GM12864 (cell line): ENCODE measurements at regions not wholly inside any gene's neighbourhood (a gene's known extent, or its start where the extent isn't known, plus 50 kb on each side); places are given as distances from the start of the nearest gene placed in this dataset.
"Not testable (repeated sequence)": the region's sequence is repeated elsewhere in the genome, so short reads cannot be mapped to it uniquely, and the experiment has no call there.

ENCODE experiments used
- DNase-seq: peaks from one replicate; pipeline ENCODE4 v3.0.0-alpha.2; 2011; ENCODE audit warnings: low read depth
- H3K4me3 ChIP-seq: 2 replicates; pipeline ENCODE4 v1.5.1; 2011; ENCODE audit warnings: mild to moderate bottlenecking, low read depth, low read length, control low read depth
- TF ChIP-seq, protein P1 (sequence below): IDR thresholded peaks from 2 replicates; pipeline ENCODE4 v1.5.1; 2011; ENCODE audit warnings: low read depth, mild to moderate bottlenecking, moderate library complexity, low read length, control low read depth, inconsistent platforms; ENCODE audit errors: missing control alignments

DNA sequence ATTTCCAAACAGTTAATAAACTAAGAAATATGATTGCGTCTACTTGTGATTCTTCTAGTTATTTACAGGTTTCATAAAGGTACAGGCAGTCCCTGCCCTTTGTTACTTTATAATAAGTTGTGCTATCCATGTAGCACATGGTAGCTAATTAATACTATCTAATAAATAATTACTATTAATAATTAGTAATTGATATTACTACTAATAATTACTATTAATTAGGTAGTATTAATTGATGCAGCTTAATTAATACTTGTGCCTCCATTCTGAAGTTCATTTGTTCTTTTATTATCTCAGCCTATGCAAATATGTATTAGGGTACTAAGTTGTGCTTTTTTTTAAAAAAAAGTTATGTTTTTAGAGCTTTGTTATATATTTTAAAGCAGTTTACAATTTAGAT is 92.3 kb upstream of the TRHDE start:
- TF ChIP-seq, protein P1, sequence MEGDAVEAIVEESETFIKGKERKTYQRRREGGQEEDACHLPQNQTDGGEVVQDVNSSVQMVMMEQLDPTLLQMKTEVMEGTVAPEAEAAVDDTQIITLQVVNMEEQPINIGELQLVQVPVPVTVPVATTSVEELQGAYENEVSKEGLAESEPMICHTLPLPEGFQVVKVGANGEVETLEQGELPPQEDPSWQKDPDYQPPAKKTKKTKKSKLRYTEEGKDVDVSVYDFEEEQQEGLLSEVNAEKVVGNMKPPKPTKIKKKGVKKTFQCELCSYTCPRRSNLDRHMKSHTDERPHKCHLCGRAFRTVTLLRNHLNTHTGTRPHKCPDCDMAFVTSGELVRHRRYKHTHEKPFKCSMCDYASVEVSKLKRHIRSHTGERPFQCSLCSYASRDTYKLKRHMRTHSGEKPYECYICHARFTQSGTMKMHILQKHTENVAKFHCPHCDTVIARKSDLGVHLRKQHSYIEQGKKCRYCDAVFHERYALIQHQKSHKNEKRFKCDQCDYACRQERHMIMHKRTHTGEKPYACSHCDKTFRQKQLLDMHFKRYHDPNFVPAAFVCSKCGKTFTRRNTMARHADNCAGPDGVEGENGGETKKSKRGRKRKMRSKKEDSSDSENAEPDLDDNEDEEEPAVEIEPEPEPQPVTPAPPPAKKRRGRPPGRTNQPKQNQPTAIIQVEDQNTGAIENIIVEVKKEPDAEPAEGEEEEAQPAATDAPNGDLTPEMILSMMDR: no peak
- H3K4me3 ChIP-seq: no peak overlapping the region
- no peak for DNase-seq

DNA sequence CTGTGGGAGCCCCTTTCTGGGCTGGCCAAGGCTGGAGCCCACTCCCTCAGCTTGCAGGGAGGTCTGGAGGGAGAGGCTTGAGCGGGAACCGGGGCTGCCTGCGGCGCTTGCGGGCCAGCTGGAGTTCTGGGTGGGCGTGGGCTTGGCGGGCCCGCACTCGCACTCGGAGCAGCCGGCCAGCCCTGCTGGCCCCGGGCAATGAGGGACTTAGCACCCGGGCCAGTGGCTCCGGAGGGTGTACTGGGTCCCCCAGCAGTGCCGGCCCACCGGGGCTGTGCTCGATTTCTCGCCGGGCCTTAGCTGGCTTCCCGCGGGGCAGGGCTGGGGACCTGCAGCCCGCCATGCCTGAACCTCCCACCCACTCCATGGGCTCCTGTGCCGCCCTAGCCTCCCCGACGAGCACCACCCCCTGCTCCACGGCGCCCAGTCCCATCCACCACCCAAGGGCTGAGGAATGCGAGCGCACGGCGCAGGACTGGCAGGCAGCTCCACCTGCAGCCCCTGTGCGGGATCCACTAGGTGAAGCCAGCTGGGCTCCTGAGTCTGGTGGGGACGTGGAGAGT is 87.1 kb upstream of the TRHDE start:
- H3K4me3 ChIP-seq, DNase-seq: not testable (repeated sequence)

DNA sequence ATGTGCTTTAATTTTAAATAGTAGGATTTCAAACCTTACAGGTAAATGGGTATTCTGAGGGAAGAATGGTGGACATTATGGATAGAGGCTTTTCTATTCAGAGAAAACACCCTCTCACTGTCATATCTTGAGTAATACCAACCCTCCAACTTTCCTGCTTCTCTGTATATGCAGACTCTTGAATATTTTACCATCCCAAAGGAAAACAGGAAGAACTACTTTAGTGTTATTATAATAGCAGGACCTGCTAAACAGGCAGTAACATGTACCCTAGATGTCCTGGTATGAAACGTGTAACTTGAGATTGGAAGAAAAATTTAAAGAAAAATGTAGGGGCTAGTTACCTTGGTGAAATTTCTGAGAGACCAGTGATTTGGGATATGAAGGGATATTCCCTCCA is 82.9 kb upstream of the TRHDE start:
- no peak for DNase-seq
- no peak overlapping the region for H3K4me3 ChIP-seq
- TF ChIP-seq, protein P1: no peak

DNA sequence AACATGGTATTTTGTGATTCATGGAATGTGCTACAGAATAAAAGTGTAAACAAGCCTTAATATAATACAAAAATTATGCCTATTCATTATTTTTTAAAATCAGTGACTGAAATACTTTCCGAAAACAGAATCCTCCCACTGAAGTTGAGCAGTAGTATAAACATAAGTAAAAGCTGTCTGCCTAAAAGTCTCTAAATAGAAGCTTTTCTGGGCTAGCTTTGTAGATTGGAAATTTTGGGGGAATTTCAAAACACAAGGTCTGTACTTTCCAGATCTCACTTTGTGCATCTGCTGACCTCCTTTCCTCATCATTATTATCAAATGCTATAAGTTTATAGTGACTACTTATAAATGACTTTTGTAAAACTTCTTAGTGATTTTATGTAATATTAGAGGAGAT is 80.4 kb upstream of the TRHDE start:
- H3K4me3 ChIP-seq: no peak overlapping the region
- TF ChIP-seq, protein P1: no peak
- DNase-seq: no peak

DNA sequence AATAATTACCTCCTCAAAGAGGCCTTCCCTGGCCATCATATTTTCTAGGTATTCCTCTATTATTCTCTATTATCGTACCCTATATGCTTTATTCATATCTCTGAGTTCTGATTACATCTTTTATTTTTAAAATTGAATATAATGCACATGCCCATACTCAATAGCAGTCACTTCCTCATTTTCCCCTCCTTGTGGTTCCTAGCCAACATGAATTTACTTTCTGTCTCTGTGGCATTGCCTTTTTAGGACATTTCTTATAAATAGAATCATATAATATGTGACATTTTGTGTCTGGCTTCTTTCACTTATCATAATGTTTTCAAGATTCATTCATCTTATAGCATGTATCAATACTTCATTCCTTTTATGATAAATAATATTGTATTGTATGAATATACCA is 74.4 kb upstream of the TRHDE start:
- H3K4me3 ChIP-seq: no peak overlapping the region
- no peak for DNase-seq
- TF ChIP-seq, protein P1: no peak

DNA sequence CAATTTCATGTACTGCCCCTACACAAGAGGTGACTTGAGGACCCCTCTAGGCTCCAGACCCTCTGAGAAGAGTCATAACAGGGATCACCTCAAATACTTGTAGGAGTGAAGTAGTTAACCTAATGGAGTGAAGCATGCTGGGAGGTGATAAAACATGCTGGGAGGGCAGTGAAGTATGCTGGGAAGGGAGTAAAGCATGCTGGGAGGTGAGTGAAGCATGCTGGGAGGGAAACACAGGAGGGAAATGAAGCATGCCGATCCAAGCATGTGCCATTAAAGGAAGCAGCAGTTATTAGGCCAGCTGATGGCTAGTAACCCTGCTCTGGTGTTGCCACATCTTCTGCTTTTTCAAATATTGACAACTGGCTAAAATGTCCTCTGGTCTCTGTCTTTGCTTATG is 70.7 kb upstream of the TRHDE start:
- no peak for DNase-seq
- TF ChIP-seq, protein P1: no peak
- no peak overlapping the region for H3K4me3 ChIP-seq

DNA sequence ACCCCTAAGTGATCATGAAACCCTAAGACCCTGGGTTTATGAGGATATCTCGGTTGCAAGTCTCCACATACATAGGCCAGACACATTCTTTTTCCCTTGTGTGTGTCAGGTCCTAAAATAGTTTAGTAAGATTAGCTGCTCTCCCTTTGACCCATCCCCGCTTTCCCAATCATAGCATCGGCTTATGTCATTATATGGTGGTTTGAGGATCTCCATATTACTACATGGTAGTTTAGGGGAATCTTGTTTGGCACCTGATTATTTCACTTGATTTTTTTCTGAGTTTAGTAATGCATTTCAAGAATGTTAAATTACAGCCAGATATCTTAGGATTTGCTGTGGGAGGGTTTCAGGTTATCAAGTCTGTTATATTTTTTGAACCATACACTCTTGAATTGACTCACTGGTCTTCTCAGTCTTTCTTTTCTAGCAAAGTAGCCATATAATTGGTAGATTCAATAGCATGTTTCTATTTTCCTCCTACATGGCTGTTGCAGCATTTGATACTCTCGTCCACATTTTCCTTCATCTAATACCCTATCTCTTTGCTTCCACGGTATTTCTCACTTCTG is 68.3 kb upstream of the TRHDE start:
- no peak overlapping the region for H3K4me3 ChIP-seq
- TF ChIP-seq, protein P1: no peak
- DNase-seq: no peak
